K562 (cell line): ENCODE measurements at regions not wholly inside any gene's neighbourhood (a gene's known extent, or its start where the extent isn't known, plus 50 kb on each side); places are given as distances from the start of the nearest gene placed in this dataset.
A peak's percentile ranks its signal among the peaks of the same experiment; 100 is the strongest.

Source experiments
- CEBPG ChIP-seq, 3 experiments: fragments of 200-800 bp in 1 of 3; sonication (Bioruptor generic) in 1 of 3; sonication (generic) in 1 of 3; formaldehyde crosslinking in 1 of 3; IDR thresholded peaks in 2 of 3; conservative IDR thresholded peaks in 1 of 3; 2 replicates each; pipeline versions ENCODE4 v1.6.1 to v1.8.0; 2016 to 2022; ENCODE audit warnings: missing compliant biosample characterization in 2 of 3, missing genetic modification characterization in 2 of 3, mild to moderate bottlenecking in 1 of 3, missing genetic modification reagents in 1 of 3
- FOSL1 ChIP-seq: fragments of 200-800 bp; sonication (Bioruptor generic); conservative IDR thresholded peaks from 2 replicates; pipeline ENCODE4 v1.6.1; 2016; ENCODE audit warnings: missing genetic modification characterization, missing compliant biosample characterization
- L3MBTL2 ChIP-seq: fragments of 450-650 bp; IDR thresholded peaks from 2 replicates; pipeline ENCODE4 v1.6.1; 2016; ENCODE audit warnings: mild to moderate bottlenecking, moderate library complexity
- NEUROD1 ChIP-seq: fragments of 150-350 bp; IDR thresholded peaks from 2 replicates; pipeline ENCODE4 v1.6.1; 2014; ENCODE audit warnings: borderline replicate concordance, low read length, low read depth; ENCODE audit not compliant: partially characterized antibody
- POLR2B ChIP-seq: fragments of 450-650 bp; IDR thresholded peaks from 2 replicates; pipeline ENCODE4 v1.6.1; 2018; ENCODE audit warnings: low read depth; ENCODE audit not compliant: partially characterized antibody
- REST ChIP-seq, 2 experiments: fragments of 450-650 bp; formaldehyde crosslinking in 1 of 2; IDR thresholded peaks; 2 replicates each; pipeline versions ENCODE4 v1.4.0 to v1.6.1; 2014 to 2020; ENCODE audit warnings: mild to moderate bottlenecking in 2 of 2, borderline replicate concordance in 1 of 2, low read depth in 1 of 2
- SAP30 ChIP-seq: fragments of 200-600 bp; sonication (generic); IDR thresholded peaks from 2 replicates; pipeline ENCODE4 v1.6.1; 2012; ENCODE audit warnings: borderline replicate concordance, low read depth, mild to moderate bottlenecking, moderate library complexity, low read length, control low read depth, inconsistent platforms; ENCODE audit not compliant: insufficient read depth, poor library complexity, severe bottlenecking
- TCF3 ChIP-seq: sonication (generic); formaldehyde crosslinking; IDR thresholded peaks from 2 replicates; pipeline ENCODE4 v1.4.0; 2020; ENCODE audit warnings: mild to moderate bottlenecking, missing genetic modification reagents
- TFAP4 ChIP-seq: sonication (generic); formaldehyde crosslinking; IDR thresholded peaks from 2 replicates; pipeline ENCODE4 v1.8.0; 2022; ENCODE audit warnings: missing genetic modification reagents, mild to moderate bottlenecking, moderate library complexity, borderline replicate concordance
- TOE1 ChIP-seq, 2 experiments: fragments of 450-650 bp in 1 of 2; sonication (generic) in 1 of 2; formaldehyde crosslinking in 1 of 2; IDR thresholded peaks; 2 replicates each; pipeline versions ENCODE4 v1.7.1 to v1.8.0; 2016 to 2022; ENCODE audit warnings: borderline replicate concordance in 2 of 2, mild to moderate bottlenecking in 2 of 2, antibody characterized with exemption in 1 of 2, inconsistent platforms in 1 of 2, low read depth in 1 of 2, missing genetic modification reagents in 1 of 2, moderate library complexity in 1 of 2
- ZFPM2 ChIP-seq: fragments of 250-450 bp; sonication (Bioruptor Pico); IDR thresholded peaks from 2 replicates; pipeline ENCODE4 v1.5.1; 2022; ENCODE audit warnings: mild to moderate bottlenecking
- ZNF449 ChIP-seq: fragments of 250-450 bp; sonication (Bioruptor Pico); IDR thresholded peaks from 2 replicates; pipeline ENCODE4 v1.8.0; 2022; ENCODE audit warnings: moderate library complexity, mild to moderate bottlenecking, inconsistent platforms
- ZNF75A ChIP-seq: fragments of 450-650 bp; formaldehyde crosslinking; IDR thresholded peaks from 2 replicates; pipeline ENCODE4 v1.4.0; 2020; ENCODE audit warnings: mild to moderate bottlenecking

GRCh38 chr5:174532455-174533453, 191.6 kb upstream of the MSX2 start (continued):
- peak; percentile 39 for TF ChIP-seq REST (IDR thresholded peaks at IDR 0.05; ENCODE audit: borderline replicate concordance)
- TF ChIP-seq REST (CRISPR knock-in tag; IDR thresholded peaks at IDR 0.05; ENCODE audit: low read depth): no peak
- no peak for TF ChIP-seq SAP30
- TF ChIP-seq CEBPG (CRISPR knock-in tag; IDR thresholded peaks at IDR 0.05): peak; percentile 78
- TF ChIP-seq CEBPG (tag; conservative IDR thresholded peaks at IDR 0.05 in 1 of 2, IDR thresholded peaks at IDR 0.05 in 1 of 2): peak; percentile 90 to 96
- TF ChIP-seq FOSL1: peak; percentile 90
- TF ChIP-seq POLR2B: no peak
- TF ChIP-seq ZNF449 (CRISPR knock-in tag): no peak
- no peak for TF ChIP-seq ZFPM2 (CRISPR knock-in tag)
- peak; percentile 85 for TF ChIP-seq NEUROD1
- peak; percentile 88 for TF ChIP-seq L3MBTL2
- TF ChIP-seq TCF3 (CRISPR knock-in tag): peak; percentile 31
- no peak for TF ChIP-seq ZNF75A
- 0 out of 2 replicates have a peak, but pooled peaks have one; percentile 44 for TF ChIP-seq TOE1 (IDR thresholded peaks at IDR 0.05; ENCODE audit: borderline replicate concordance)
- no peak for TF ChIP-seq TOE1 (CRISPR knock-in tag; IDR thresholded peaks at IDR 0.05; ENCODE audit: borderline replicate concordance, low read depth)
- TF ChIP-seq TFAP4: peak; percentile 44; the same call in 1 of the 2 replicates
